ENCODE measurements at regions not wholly inside any gene's neighbourhood (a gene's known extent, or its start where the extent isn't known, plus 50 kb on each side); places are given as distances from the start of the nearest gene placed in this dataset.
"Not testable (repeated sequence)": the region's sequence is repeated elsewhere in the genome, so short reads cannot be mapped to it uniquely, and the experiment has no call there.

- peaks cover 26% of the 10 kb centered on the region for H3K9me3 ChIP-seq (replicated peaks)
- DNase-seq = no peak
- intact Hi-C loops (cut with micrococcal nuclease) = no loop called here
- no peaks in the 10 kb centered on the region for H3K36me3 ChIP-seq
- no peak overlapping the region for H3K27ac ChIP-seq (replicated peaks)
- TF ChIP-seq CTCF (IDR thresholded peaks at IDR 0.05; ENCODE audit: borderline replicate concordance) = no peak
- H3K4me3 ChIP-seq = no peak overlapping the region
- H3K4me1 ChIP-seq = no peaks in the 10 kb centered on the region
- H3K27me3 ChIP-seq (ENCODE audit: low read depth) = no peaks in the 10 kb centered on the region
Observed at GRCh38 chr5:110832683-110833082, 93.9 kb downstream of the SLC25A46 start.

- H3K36me3 ChIP-seq; DNase-seq; H3K27me3 ChIP-seq (ENCODE audit: low read depth); intact Hi-C loops (cut with micrococcal nuclease); H3K4me3 ChIP-seq; H3K27ac ChIP-seq (replicated peaks); H3K9me3 ChIP-seq (replicated peaks); H3K4me1 ChIP-seq: not testable (repeated sequence)
Observed at GRCh38 chr5:110834933-110835332, 96.1 kb downstream of the SLC25A46 start.

- no peak overlapping the region for H3K4me3 ChIP-seq
- H3K36me3 ChIP-seq = no peaks in the 10 kb centered on the region
- no peaks in the 10 kb centered on the region for H3K4me1 ChIP-seq
- no peak for DNase-seq
- no peaks in the 10 kb centered on the region for H3K27me3 ChIP-seq (ENCODE audit: low read depth)
- H3K27ac ChIP-seq (replicated peaks) = no peak overlapping the region
- H3K9me3 ChIP-seq (replicated peaks) = no peaks in the 10 kb centered on the region
- intact Hi-C loops (cut with micrococcal nuclease) = no loop called here
- TF ChIP-seq CTCF (IDR thresholded peaks at IDR 0.05; ENCODE audit: borderline replicate concordance) = no peak
Observed at GRCh38 chr5:110836851-110837250, 98.0 kb downstream of the SLC25A46 start.

- H3K9me3 ChIP-seq (replicated peaks); H3K36me3 ChIP-seq; DNase-seq; H3K27ac ChIP-seq (replicated peaks); H3K27me3 ChIP-seq (ENCODE audit: low read depth); H3K4me1 ChIP-seq; intact Hi-C loops (cut with micrococcal nuclease); H3K4me3 ChIP-seq: not testable (repeated sequence)
Observed at GRCh38 chr5:110838357-110838756, 99.5 kb downstream of the SLC25A46 start.

- Histone ChIP-seq H3K27me3 (ENCODE audit: low read depth) (no peaks in the 10 kb centered on the region), H3K36me3 (no peaks in the 10 kb centered on the region), H3K4me3 (no peak overlapping the region), H3K27ac (replicated peaks) (no peak overlapping the region), H3K9me3 (replicated peaks) (no peaks in the 10 kb centered on the region), H3K4me1 (no peaks in the 10 kb centered on the region)
- TF ChIP-seq CTCF (IDR thresholded peaks at IDR 0.05; ENCODE audit: borderline replicate concordance) = no peak
- intact Hi-C loops (cut with micrococcal nuclease) = no loop called here
- no peak for DNase-seq
Observed at GRCh38 chr5:110838961-110839360, 100.2 kb downstream of the SLC25A46 start.

GRCh38 chr5:110840347-110840960 lies 101.6 kb downstream of the SLC25A46 start:
- intact Hi-C loops (cut with micrococcal nuclease) = no loop called here
- Histone ChIP-seq H3K27ac (replicated peaks) (no peak overlapping the region), H3K27me3 (ENCODE audit: low read depth) (no peaks in the 10 kb centered on the region), H3K36me3 (no peaks in the 10 kb centered on the region), H3K4me3 (no peak overlapping the region), H3K9me3 (replicated peaks) (no peaks in the 10 kb centered on the region), H3K4me1 (no peaks in the 10 kb centered on the region)
- no peak for DNase-seq
- TF ChIP-seq CTCF (IDR thresholded peaks at IDR 0.05; ENCODE audit: borderline replicate concordance) = no peak

Measured in left ventricle myocardium inferior (tissue), 1 donor.